Stimulated activated naive CD4-positive, alpha-beta T cell (primary cell): ENCODE measurements at regions not wholly inside any gene's neighbourhood (a gene's known extent, or its start where the extent isn't known, plus 50 kb on each side); places are given as distances from the start of the nearest gene placed in this dataset.

Experiments
- DNase-seq, 6 experiments: peaks; one replicate each; lab custom pipeline; 2025; lab: John Stamatoyannopoulos, UW

DNA sequence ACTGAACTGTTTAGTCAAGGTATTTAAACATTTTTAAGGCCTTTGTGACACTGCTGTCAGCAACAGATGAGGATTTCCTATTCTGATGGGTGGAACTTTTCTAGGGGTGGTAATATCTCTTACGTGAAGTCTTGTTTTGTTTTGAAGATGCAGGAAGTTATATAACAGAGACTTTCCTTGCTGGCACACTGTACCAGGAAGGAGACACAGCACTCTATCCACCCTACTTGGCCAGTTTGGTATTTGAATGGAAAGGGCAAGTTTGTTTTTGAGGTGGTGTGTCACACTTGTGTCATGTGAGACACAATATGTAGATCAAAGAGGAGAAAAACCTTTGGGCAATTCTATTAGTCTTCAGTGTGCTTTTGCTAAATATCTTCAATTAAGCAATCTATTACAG is 51.6 kb upstream of the SRP54 start:
- DNase-seq, result peak in 5 of 6 experiments; percentile 38 to 87 (median 80)

- DNase-seq, result peak in 5 of 6 experiments; percentile 1 to 79 (median 71)
Measured at GRCh38 chr14:34930591-34931091, 52.2 kb upstream of the SRP54 start.

- no peak for DNase-seq
Measured at GRCh38 chr14:34926552-34926951, 51.4 kb upstream of the BAZ1A start.
